HG03103 (cell line): ENCODE measurements at regions not wholly inside any gene's neighbourhood (a gene's known extent, or its start where the extent isn't known, plus 50 kb on each side); places are given as distances from the start of the nearest gene placed in this dataset.
"Not testable (repeated sequence)": the region's sequence is repeated elsewhere in the genome, so short reads cannot be mapped to it uniquely, and the experiment has no call there.

Experiments used
- ATAC-seq: cut with Tn5 transposase; IDR thresholded peaks from one replicate; pipeline ENCODE4 v1.9.1; 2021; ENCODE audit warnings: low read depth; ENCODE audit not compliant: unreplicated experiment

DNA sequence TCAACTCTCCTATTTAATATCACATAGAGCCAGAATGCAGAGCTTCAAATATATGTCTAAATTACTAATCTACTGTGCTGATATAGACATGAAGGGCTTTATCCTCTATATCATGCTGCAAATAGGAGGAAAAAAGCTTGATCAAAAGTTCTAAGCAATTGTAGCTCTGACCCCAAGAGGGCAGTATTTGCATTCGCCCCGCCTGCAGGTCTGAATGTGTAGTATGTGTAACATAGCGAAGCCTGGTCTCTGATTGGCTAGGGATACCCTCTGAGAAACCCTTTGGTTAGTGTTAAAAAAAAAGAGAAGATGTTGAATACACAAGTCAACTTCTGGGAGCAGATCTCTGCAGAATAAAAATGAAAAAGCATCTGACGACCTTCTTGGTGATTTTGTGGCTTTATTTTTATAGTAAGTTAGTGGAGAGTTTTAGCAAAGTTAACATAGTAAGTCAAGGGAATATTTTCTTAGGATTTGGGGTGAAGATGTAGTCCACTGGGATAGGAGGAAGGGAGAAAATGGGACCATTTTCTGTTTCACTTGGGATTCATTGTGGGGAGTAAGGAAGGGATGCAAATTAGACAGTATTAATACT lies 151.6 kb upstream of the OR4E1 start:
- no peak for ATAC-seq

DNA sequence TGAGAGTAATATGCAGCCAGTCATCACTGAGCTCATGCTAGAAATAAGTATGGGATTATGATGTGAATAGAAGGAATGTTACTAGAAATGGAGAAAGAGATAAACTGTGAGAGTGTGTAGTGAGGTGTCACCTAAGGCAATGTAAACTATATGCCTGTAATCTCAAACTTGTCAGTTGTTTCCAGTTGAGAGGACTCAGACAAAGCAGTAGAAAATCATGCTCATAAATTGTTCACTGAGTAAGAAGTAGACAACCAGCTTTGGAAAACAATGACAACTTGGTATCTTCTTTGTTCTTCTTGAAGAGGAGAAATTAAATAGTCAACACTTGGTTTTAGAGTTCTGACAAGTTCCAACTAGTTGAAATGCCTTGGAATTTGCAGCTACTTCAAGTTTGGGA lies 148.5 kb upstream of the OR4E1 start:
- ATAC-seq = no peak

DNA sequence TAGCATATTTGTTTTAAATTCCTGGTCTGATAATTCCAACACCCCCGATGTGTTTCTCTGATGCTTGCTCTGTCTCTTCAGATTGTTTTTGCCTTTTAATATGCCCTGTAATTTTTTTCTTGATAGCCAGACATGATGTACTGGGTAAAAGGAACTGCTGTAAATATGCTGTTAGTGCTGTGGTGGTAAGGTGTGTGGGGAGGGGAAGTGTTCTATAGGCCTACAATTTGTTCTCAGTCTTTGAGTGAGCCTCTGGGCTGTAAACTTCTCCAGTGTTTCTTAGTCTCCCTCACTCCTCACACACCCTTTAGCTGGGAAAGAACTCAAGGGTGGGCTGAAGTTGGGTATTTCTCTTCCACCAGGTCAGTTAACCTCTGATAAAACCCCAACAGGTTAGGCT lies 147.0 kb upstream of the OR4E1 start:
- ATAC-seq = no peak

DNA sequence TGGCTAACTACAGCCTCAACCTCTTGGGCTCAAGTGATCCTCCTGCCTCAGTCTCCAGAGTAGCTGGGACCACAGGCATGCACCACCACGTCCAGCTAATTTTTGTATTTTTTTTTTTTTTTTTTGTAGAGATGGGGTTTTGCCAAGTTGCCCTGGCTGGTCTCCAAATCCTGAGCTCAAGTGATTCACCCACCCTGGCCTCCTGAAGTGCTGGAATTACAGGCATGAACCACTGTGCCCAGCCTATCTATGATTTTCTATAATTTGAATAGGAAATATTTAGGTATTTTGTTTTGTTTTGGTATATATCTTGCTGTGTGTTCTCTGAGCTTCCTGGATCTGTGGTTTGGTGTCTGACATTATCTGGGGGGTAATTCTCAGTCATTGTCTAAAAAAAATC lies 146.3 kb upstream of the OR4E1 start:
- not testable (repeated sequence) for ATAC-seq

DNA sequence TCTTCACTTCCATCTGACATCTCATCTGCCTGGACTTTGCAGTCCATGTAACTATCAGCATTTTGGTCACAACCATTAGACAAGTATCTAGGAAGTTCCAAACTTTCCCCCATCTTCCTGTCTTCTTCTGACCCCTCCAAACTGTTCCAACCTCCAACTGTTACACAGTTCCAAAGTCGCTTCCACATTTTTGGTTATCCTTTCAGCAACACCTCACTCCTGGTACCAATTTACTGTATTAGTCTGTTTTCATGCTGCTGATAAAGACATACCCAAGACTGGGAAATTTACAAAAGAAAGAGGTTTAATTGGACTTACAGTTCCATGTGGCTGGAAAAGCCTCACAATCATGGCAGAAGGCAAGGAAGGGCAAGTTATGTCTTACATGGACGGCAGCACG lies 143.4 kb upstream of the OR4E1 start:
- not testable (repeated sequence) for ATAC-seq

DNA sequence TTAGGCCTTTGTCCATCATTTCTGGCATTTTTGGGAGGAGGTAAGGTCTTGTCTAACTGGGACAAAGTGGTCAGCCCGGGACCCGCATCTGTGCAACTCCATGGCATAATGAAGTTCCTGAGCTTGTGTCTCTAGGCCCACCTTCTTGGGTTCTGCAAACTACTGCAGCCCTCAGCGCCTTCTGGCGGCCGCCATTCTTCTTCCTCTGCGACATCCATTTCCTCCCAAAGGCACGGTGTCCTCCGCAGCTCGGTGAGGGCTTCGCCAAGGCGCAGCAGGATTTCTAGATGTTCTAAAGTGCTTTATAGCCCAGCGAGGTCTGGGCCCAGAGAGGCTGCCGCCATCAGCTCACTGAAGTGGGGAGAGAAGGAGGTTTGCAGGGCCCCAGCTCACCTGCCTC lies 134.4 kb upstream of the OR4E1 start:
- no peak for ATAC-seq

DNA sequence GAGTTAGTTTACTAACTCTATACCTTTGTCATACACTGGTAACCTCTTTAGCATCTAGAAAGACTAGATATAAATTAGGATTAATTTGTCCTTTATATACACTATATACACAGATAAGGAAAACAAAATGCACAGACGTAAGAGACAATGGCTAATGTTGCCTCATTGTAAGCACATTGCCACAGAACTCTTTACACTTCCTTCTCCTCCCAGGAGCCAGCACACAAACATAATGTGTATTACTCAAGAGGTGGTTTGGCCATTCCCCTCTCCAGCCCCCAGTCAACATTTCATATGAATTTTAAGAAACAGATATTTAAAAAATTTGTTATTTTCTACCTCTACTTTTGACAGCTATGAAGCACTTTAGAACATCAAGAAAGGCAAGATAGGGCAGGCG lies 131.4 kb upstream of the OR4E1 start:
- ATAC-seq = no peak

DNA sequence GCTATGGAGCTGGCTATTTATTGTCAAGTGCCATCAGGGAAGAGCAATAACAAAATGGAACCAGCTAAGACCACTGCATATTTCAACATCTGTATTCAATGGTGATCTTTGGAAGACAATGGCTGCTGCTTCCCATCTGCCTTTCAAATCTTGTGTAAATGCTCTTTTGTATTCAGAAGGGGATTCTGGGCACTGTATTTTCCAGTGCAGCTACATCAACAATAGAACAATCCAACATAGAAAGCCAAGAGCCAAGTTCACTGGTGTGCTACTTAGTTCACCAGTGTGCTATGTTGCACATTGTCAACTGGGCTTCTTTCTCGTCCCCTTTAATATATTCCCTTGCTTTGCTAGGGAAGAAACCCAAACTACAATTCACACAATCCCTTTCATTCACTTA lies 128.8 kb upstream of the OR4E1 start:
- ATAC-seq = no peak

DNA sequence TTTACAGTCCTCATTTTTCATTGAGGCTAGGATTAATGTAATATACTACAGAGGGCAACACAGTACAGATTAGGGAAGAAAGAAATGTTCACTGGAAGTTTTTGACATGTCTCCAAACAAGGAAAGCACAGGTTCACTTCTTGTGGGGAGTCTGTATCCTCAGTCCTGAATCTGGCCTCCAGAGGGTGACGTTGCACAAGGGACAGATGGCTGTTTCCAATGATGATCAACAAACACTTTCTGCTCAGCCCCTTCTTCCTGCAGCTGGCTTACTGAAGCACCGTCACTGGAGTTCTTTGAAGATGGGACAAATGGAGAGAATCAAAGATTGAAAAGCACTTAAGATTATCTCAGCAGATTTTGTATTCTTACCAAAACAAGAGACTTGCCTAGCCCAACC lies 123.3 kb upstream of the OR4E1 start:
- no peak for ATAC-seq

DNA sequence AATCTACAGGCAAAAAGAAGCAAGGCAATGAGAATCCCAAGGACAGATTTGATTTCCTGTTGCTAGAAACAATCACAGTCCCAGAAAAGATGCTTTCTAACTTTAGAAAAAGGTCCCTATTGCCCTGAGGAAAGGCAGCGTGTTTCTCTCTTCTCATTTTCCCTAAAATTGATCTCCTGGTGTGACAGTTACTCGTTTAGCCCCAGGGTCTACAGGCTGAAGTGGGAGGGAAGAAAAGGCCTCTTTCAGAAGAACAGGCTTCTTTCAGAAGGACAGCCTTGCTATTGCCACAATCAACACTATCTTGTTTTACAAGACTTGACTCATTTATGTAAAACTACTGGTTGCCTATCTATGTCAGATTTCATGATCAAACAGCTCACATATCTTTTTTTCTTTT lies 121.8 kb upstream of the OR4E1 start:
- ATAC-seq = no peak

DNA sequence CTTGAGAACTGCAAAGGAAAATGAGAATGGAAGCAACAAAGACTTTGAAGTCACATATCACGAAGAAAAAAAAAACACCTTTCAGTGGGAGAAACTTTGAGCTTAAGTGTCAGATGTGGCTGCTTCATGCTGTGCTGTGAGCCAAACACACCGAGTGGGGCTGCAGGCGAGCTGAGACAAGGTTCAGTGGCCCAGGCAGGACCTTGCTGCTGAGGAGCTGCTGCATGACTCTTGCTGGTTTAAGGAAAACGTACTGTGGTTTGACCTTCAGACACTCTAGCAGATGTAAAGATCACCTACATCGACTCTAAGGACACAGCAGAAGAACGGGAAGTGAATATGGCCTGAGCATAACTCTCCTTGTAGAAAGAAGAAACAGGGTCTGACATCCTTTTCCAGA lies 118.1 kb upstream of the OR4E1 start:
- ATAC-seq = no peak

DNA sequence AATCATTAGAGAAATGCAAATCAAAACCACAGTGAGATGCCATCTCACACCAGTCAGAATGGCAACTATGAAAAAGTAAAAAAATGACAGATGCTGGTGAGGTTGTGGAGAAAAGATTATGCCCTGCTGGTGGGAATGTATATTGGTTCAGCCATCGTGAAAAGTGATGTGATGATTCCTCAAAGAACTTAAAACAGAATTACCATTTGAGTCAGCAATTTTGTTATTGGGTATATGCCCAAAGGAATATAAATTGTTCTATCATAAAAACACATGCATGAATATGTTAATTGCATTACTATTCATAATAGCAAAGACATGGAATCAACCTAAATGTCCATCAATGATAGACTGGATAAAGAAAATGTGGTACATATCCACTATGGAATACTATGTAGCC lies 115.1 kb upstream of the OR4E1 start:
- ATAC-seq = not testable (repeated sequence)

DNA sequence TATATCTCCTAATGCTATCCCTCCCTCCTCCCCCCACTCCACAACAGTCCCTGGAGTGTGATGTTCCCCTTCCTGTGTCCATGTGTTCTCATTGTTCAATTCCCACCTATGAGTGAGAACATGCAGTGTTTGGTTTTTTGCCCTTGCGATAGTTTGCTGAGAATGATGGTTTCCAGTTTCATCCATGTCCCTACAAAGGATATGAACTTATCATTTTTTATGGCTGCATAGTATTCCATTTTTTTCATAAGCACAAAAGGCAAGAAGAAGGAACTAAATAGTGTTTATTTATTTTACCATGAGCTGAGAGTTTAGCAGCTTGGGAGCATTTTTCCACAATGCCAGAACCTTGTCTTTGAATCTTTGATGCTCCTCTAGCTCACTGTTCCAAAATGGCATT lies 113.6 kb upstream of the OR4E1 start:
- not testable (repeated sequence) for ATAC-seq

DNA sequence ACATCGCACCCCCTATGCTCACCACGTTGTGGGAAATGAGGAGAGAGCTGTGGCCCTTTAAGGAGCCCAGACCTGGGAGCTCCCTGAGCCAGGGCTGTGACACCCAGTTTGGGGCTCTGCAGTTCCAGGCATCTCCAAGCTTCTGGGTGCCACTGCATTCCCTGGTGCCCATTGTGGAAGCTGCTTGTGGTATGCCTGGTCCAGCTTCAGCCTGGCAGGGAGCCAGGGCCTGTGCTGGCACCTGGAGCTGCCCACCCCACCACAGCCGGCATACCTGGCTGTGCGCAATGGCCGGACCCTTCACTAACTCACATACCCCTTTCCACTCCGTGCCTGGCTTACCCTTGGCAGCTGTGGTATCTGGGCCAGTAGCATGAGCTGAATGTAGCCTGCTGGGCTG lies 107.9 kb upstream of the OR4E1 start:
- ATAC-seq = no peak

DNA sequence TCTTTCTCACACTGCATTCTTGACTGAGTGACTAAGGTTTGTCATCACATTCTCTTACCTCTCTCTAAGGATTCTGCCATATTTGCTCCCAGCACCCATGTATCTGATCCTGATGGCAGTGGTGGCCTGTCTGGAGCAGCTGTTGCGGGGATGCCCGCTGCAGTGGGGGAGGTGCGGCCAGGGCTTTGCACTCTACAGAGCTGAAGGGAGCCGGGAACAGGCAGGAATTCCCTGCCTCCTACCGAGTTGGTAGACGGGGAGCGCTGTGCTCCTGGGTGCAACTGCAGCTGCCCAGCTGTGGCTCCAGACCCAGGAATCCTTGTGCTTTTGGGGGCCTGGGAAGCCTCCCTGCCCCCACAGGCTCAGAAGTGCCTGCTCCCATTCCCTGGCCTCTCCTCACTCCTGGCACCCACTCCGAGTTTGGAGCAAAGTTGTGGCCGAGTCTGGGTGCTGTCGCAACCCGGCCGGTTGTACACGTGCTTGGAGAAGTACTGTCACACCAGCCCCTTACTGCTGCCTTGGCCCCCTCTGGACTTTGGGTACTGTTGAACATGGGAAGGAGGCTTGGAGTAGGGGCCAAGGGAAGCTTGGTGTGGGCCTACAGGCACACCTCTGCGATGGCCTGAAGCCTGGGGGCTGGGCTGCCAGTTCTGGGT lies 106.9 kb upstream of the OR4E1 start:
- ATAC-seq = no peak

DNA sequence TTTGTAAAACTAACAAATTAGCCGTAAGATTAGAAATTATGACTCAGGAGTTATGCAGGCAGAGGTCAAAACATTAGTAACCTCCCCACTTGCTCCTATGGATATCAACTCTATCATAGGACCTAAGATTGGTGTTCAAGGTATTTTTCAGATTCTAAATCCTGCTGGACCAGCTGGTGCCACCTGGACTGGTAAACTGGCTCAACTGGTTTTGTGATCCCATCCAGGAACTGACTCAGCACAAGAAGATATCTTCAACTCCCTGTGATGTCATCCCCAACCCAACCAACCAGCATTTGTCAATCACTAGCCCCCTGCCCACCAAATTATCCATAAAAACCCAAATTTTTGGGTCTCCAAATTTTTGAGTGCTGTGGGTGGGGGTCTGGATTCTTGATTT lies 98.1 kb upstream of the OR4E1 start:
- ATAC-seq = no peak

DNA sequence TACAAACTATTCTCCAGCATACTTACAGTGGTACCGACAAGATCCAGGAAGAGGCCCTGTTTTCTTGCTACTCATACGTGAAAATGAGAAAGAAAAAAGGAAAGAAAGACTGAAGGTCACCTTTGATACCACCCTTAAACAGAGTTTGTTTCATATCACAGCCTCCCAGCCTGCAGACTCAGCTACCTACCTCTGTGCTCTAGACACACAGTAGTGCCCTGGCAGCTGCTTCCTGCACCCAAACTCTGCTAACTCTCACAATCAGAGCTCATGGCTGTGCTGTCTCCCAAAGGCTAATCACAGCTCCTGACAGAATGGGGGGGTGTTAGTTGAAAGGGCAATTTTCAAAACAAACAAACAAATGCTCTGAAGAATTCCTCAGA lies 95.2 kb upstream of the OR4E1 start:
- ATAC-seq = no peak

DNA sequence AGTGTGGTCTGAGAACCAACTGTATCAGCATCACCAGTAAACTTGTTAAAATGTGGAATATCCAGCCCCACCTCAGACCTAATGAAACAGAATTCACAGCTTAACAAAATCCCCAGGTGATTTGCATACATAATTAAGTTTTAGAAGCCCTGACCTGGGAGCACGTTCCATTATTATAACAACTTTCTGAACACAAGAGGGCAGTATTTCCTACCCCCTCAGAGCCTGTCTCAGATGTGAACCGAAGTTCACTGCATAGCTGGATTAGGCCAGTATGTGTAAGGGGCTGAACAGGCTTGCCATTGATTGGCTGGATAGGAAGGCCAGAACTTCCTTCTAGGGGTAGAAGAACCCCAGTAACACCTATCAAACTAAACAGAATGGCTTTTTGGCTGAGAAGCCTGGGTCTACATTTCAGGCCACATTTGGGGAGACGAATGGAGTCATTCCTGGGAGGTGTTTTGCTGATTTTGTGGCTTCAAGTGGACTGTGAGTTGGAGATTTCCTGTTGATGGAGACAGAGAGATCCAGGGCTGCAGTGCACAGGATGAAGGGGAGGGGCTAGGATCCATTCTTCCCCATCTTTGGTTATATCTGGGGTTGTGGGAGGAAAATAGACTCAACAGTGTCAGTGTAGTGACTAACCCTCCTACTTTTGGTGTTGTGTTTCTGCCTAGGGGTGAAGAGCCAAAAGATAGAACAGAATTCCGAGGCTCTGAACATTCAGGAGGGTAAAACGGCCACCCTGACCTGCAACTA lies 94.7 kb upstream of the OR4E1 start:
- no peak for ATAC-seq

DNA sequence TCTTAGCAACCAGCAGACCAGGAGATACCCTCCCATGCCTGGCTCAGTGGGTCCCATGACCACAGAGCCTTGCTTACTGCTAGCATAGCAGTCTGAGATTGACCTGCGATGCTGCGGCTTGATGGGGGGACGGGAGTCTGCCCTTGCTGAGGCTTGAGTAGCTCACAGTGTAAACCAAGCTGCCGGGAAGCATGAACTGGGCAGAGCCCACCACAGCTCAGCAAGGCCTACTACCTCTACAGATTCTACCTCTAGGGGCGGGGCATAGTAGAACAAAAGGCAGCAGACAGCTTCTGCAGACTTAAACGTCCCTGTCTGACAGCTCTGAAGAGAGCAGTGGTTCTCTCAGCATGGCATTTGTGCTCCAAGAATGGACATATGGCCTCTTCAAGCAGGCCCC lies 86.7 kb upstream of the OR4E1 start:
- ATAC-seq = not testable (repeated sequence)

DNA sequence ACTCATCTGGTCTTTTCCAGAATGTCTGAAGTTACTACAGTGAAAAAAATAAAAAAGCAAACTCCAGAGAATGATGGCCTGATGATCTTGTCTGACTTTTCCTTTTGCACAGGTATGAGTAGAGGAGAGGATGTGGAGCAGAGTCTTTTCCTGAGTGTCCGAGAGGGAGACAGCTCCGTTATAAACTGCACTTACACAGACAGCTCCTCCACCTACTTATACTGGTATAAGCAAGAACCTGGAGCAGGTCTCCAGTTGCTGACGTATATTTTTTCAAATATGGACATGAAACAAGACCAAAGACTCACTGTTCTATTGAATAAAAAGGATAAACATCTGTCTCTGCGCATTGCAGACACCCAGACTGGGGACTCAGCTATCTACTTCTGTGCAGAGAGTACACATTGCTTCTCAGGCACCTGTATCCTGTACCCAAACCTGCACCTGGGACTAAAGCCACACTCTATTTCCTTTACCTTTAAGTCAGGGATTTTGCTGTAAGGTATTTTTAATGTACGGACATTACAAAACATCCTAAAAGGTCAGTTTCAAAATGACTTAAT lies 75.8 kb upstream of the OR4E1 start:
- ATAC-seq = no peak

DNA sequence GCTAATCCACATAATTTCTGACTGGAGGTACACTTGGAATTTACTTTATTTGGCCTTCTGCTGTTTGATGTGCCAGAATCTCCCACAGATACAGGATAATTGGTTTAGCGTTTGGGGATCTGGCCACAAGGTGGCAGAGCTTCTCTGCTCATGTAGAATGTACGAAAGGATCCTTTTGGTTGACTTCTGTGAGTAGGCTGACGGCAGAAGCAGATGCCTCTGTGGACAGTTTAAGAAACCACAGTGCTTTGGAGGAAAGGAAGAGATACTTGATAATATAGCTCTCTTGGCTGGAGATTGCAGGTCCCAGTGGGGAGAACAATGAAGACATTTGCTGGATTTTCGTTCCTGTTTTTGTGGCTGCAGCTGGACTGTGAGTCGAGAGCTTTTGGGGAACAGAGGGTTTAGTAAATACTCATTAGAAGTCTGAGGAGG lies 75.3 kb upstream of the OR4E1 start:
- no peak for ATAC-seq
